ENCODE measurements at regions not wholly inside any gene's neighbourhood (a gene's known extent, or its start where the extent isn't known, plus 50 kb on each side); places are given as distances from the start of the nearest gene placed in this dataset.

- Histone ChIP-seq H3K9me3 (ENCODE audit: control insufficient read depth, insufficient read depth, low read depth, low read length) (no peaks in the 10 kb centered on the region), H3K36me3 (ENCODE audit: control insufficient read depth in 2 of 2, insufficient read depth in 1 of 2, low read length in 2 of 2) (no peaks in the 10 kb centered on the region), H3K4me1 (ENCODE audit: control insufficient read depth, insufficient read depth, low read length) (no peaks in the 10 kb centered on the region), H3K4me3 (ENCODE audit: low read depth, low read length) (no peak overlapping the region), H3K27ac (ENCODE audit: extremely low read depth, low read depth, low read length) (no peak overlapping the region)
- POLR2A ChIA-PET: no interaction called here
- no peak for TF ChIP-seq ZNF354C (tag by site-specific recombination; IDR thresholded peaks at IDR 0.05; ENCODE audit: borderline replicate concordance, low read depth)
- no peak for TF ChIP-seq ZBTB26 (tag by site-specific recombination; optimal IDR thresholded peaks at IDR 0.05)
- no peak for TF ChIP-seq ZNF548 (tag by site-specific recombination; IDR thresholded peaks at IDR 0.05)
- TF ChIP-seq, protein P1, sequence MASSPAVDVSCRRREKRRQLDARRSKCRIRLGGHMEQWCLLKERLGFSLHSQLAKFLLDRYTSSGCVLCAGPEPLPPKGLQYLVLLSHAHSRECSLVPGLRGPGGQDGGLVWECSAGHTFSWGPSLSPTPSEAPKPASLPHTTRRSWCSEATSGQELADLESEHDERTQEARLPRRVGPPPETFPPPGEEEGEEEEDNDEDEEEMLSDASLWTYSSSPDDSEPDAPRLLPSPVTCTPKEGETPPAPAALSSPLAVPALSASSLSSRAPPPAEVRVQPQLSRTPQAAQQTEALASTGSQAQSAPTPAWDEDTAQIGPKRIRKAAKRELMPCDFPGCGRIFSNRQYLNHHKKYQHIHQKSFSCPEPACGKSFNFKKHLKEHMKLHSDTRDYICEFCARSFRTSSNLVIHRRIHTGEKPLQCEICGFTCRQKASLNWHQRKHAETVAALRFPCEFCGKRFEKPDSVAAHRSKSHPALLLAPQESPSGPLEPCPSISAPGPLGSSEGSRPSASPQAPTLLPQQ (tag by site-specific recombination; IDR thresholded peaks at IDR 0.05): no peak
- no peak for TF ChIP-seq ZNF214 (tag by site-specific recombination; IDR thresholded peaks at IDR 0.05; ENCODE audit: borderline replicate concordance)
- no peak for TF ChIP-seq ZNF571 (tag by site-specific recombination; IDR thresholded peaks at IDR 0.05)
- no peak for TF ChIP-seq ZNF311 (tag by site-specific recombination; IDR thresholded peaks at IDR 0.05; ENCODE audit: borderline replicate concordance)
- no peak for TF ChIP-seq ZNF677 (tag by site-specific recombination; IDR thresholded peaks at IDR 0.05)
- no peak for TF ChIP-seq EGR2 (tag by site-specific recombination; IDR thresholded peaks at IDR 0.05; ENCODE audit: low read depth)
- no peak for TF ChIP-seq ZNF335 (tag by site-specific recombination; conservative IDR thresholded peaks at IDR 0.05)
- no peak for TF ChIP-seq ATF2 (tag by site-specific recombination; IDR thresholded peaks at IDR 0.05; ENCODE audit: low read depth)
- no peak for TF ChIP-seq ZNF433 (tag by site-specific recombination; IDR thresholded peaks at IDR 0.05; ENCODE audit: low read depth)
- TF ChIP-seq, protein P2, sequence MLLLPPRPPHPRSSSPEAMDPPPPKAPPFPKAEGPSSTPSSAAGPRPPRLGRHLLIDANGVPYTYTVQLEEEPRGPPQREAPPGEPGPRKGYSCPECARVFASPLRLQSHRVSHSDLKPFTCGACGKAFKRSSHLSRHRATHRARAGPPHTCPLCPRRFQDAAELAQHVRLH (tag by site-specific recombination; IDR thresholded peaks at IDR 0.05): no peak
- TF ChIP-seq FEZF1 (tag by site-specific recombination; IDR thresholded peaks at IDR 0.05): no peak
- TF ChIP-seq, protein P3, sequence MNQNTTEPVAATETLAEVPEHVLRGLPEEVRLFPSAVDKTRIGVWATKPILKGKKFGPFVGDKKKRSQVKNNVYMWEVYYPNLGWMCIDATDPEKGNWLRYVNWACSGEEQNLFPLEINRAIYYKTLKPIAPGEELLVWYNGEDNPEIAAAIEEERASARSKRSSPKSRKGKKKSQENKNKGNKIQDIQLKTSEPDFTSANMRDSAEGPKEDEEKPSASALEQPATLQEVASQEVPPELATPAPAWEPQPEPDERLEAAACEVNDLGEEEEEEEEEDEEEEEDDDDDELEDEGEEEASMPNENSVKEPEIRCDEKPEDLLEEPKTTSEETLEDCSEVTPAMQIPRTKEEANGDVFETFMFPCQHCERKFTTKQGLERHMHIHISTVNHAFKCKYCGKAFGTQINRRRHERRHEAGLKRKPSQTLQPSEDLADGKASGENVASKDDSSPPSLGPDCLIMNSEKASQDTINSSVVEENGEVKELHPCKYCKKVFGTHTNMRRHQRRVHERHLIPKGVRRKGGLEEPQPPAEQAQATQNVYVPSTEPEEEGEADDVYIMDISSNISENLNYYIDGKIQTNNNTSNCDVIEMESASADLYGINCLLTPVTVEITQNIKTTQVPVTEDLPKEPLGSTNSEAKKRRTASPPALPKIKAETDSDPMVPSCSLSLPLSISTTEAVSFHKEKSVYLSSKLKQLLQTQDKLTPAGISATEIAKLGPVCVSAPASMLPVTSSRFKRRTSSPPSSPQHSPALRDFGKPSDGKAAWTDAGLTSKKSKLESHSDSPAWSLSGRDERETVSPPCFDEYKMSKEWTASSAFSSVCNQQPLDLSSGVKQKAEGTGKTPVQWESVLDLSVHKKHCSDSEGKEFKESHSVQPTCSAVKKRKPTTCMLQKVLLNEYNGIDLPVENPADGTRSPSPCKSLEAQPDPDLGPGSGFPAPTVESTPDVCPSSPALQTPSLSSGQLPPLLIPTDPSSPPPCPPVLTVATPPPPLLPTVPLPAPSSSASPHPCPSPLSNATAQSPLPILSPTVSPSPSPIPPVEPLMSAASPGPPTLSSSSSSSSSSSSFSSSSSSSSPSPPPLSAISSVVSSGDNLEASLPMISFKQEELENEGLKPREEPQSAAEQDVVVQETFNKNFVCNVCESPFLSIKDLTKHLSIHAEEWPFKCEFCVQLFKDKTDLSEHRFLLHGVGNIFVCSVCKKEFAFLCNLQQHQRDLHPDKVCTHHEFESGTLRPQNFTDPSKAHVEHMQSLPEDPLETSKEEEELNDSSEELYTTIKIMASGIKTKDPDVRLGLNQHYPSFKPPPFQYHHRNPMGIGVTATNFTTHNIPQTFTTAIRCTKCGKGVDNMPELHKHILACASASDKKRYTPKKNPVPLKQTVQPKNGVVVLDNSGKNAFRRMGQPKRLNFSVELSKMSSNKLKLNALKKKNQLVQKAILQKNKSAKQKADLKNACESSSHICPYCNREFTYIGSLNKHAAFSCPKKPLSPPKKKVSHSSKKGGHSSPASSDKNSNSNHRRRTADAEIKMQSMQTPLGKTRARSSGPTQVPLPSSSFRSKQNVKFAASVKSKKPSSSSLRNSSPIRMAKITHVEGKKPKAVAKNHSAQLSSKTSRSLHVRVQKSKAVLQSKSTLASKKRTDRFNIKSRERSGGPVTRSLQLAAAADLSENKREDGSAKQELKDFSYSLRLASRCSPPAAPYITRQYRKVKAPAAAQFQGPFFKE (tag by site-specific recombination; IDR thresholded peaks at IDR 0.05; ENCODE audit: borderline replicate concordance): no peak
- CTCF ChIA-PET: no interaction called here
Measured at GRCh38 chr7:18191862-18192625, 164.4 kb upstream of the PRPS1L1 start.
